K562 (cell line): ENCODE measurements at regions not wholly inside any gene's neighbourhood (a gene's known extent, or its start where the extent isn't known, plus 50 kb on each side); places are given as distances from the start of the nearest gene placed in this dataset.

Experiments used
- ATAC-seq: fragments of 200-7000 bp; cut with Tn5 transposase; 3 replicates; pipeline ENCODE4 v1.9.1; 2020; ENCODE audit warnings: moderate library complexity
- BruUV-seq: library from RNA; stranded (reverse); fragments of 400-500 nt; replicated peaks from 2 replicates; lab custom pipeline; 2021; lab: Mats Ljungman, UMichigan
- CTCF ChIA-PET: fragments of 300-600 bp; formaldehyde crosslinking; extraction: SDS; loops from one replicate; lab custom pipeline; 2021; ENCODE audit warnings: low intra/inter-chr PET ratio; lab: Yijun Ruan, JAX
- POLR2A ChIA-PET: fragments of 300-600, 350-650 bp; sonication (Branson Sonifier 250); formaldehyde crosslinking; extraction: SDS; loops from one replicate; lab custom pipeline; 2021; ENCODE audit warnings: antibody characterized with exemption, inconsistent platforms; lab: Yijun Ruan, JAX
- DNase-seq, 4 experiments: peaks; one replicate each; pipeline versions ENCODE4 v3.0.0 to v3.0.0-alpha.2; 2011 to 2018; ENCODE audit warnings: low spot score in 3 of 4, mixed read lengths in 3 of 4; ENCODE audit errors: extremely low read depth in 1 of 4
- FAIRE-seq: peaks from 2 replicates; lab custom pipeline; 2011; peaks lifted over from hg19 to GRCh38; lab: Jason Lieb, UNC
- H2AFZ ChIP-seq: 2 replicates; pipeline ENCODE4 v1.6.0; 2011; ENCODE audit warnings: low read depth, low read length, control low read depth, inconsistent platforms
- H3K27ac ChIP-seq: fragments of 200-600 bp; 3 replicates; pipeline ENCODE4 v1.8.0; 2011; ENCODE audit warnings: low read depth, mild to moderate bottlenecking, control low read depth, inconsistent platforms, low read length, moderate library complexity, mixed read lengths; ENCODE audit errors: extremely low read depth
- H3K27me3 ChIP-seq, 2 experiments: fragments of 300-600 bp in 1 of 2; 2 replicates in 1 of 2; 3 replicates in 1 of 2; pipeline versions ENCODE4 v1.6.0 to v1.8.0; 2011; ENCODE audit warnings: inconsistent platforms in 2 of 2, low read length in 2 of 2, mild to moderate bottlenecking in 1 of 2, mixed read lengths in 1 of 2, moderate library complexity in 1 of 2; ENCODE audit not compliant: control insufficient read depth in 2 of 2, insufficient read depth in 2 of 2
- H3K36me3 ChIP-seq: fragments of 300-600 bp; 3 replicates; pipeline ENCODE4 v1.8.0; 2011; ENCODE audit warnings: mild to moderate bottlenecking, low read length, inconsistent platforms; ENCODE audit not compliant: control insufficient read depth, insufficient read depth
- H3K4me1 ChIP-seq, 2 experiments: fragments of 200-600 bp in 1 of 2; replicated peaks in 1 of 2; 2 replicates in 1 of 2; 3 replicates in 1 of 2; pipeline versions ENCODE4 v1.5.1 to v1.8.0; 2011; ENCODE audit warnings: inconsistent platforms in 2 of 2, low read length in 2 of 2, mild to moderate bottlenecking in 1 of 2, mixed read lengths in 1 of 2, moderate library complexity in 1 of 2; ENCODE audit not compliant: control insufficient read depth in 2 of 2, insufficient read depth in 2 of 2
- H3K4me2 ChIP-seq: 2 replicates; pipeline ENCODE4 v1.6.1; 2011; ENCODE audit warnings: low read length, control low read depth, inconsistent platforms, mixed read lengths; ENCODE audit not compliant: insufficient read depth
- H3K4me3 ChIP-seq: fragments of 200-600 bp; sonication (generic), shearing (Covaris generic); 2 replicates; pipeline ENCODE4 v1.5.1; 2016; ENCODE audit warnings: control low read depth, inconsistent platforms
- H3K79me2 ChIP-seq: fragments of 200-600 bp; 3 replicates; pipeline ENCODE4 v1.8.0; 2011; ENCODE audit warnings: low read length, inconsistent platforms; ENCODE audit not compliant: control insufficient read depth, insufficient read depth
- H3K9ac ChIP-seq, 2 experiments: 2 replicates each; pipeline versions ENCODE4 v1.6.0 to v1.6.1; 2011; ENCODE audit warnings: low read depth in 2 of 2, low read length in 2 of 2, control low read depth in 1 of 2, inconsistent platforms in 1 of 2, mild to moderate bottlenecking in 1 of 2, mixed read lengths in 1 of 2; ENCODE audit not compliant: insufficient read depth in 1 of 2
- H3K9me1 ChIP-seq: one replicate; pipeline ENCODE4 v1.6.0; 2011; ENCODE audit warnings: inconsistent platforms, mild to moderate bottlenecking, low read length, moderate library complexity; ENCODE audit not compliant: control insufficient read depth, insufficient read depth
- H3K9me3 ChIP-seq: replicated peaks from 2 replicates; pipeline ENCODE4 v1.5.1; 2011; ENCODE audit warnings: low read depth, low read length, inconsistent platforms; ENCODE audit not compliant: control insufficient read depth, insufficient read depth
- H4K20me1 ChIP-seq: replicated peaks from 2 replicates; pipeline ENCODE4 v1.6.1; 2011; ENCODE audit warnings: low read length, inconsistent platforms, mixed read lengths; ENCODE audit not compliant: control insufficient read depth, insufficient read depth
- CTCF ChIP-seq, 3 experiments: IDR thresholded peaks in 2 of 3; conservative IDR thresholded peaks in 1 of 3; 2 replicates each; pipeline ENCODE4 v1.5.1; 2011 to 2012; ENCODE audit warnings: low read length in 3 of 3, mild to moderate bottlenecking in 3 of 3, control low read depth in 2 of 3, improper control_type of control experiment in 1 of 3, inconsistent platforms in 1 of 3, low read depth in 1 of 3, mixed read lengths in 1 of 3, moderate library complexity in 1 of 3; ENCODE audit not compliant: insufficient read depth in 2 of 3
- MAX ChIP-seq: sonication (generic); formaldehyde crosslinking; IDR thresholded peaks from 2 replicates; pipeline ENCODE4 v1.9.0; 2022; ENCODE audit warnings: mild to moderate bottlenecking, missing genetic modification reagents
- POLR2B ChIP-seq: fragments of 450-650 bp; IDR thresholded peaks from 2 replicates; pipeline ENCODE4 v1.6.1; 2018; ENCODE audit warnings: low read depth; ENCODE audit not compliant: partially characterized antibody
- PREB ChIP-seq: sonication (generic); formaldehyde crosslinking; IDR thresholded peaks from 2 replicates; pipeline ENCODE4 v1.8.1; 2023; ENCODE audit warnings: mild to moderate bottlenecking, missing genetic modification reagents
- RBM14 ChIP-seq: fragments of 200-400 bp; formaldehyde crosslinking; IDR thresholded peaks from 2 replicates; pipeline ENCODE4 v1.6.1; 2018; ENCODE audit warnings: low read depth, mild to moderate bottlenecking, low read length, moderate library complexity, borderline replicate concordance; ENCODE audit not compliant: insufficient read depth
- RBM34 ChIP-seq: fragments of 200-400 bp; formaldehyde crosslinking; IDR thresholded peaks from 2 replicates; pipeline ENCODE4 v1.6.1; 2018; ENCODE audit warnings: low read length, borderline replicate concordance; ENCODE audit not compliant: insufficient read depth
- ZNF274 ChIP-seq: IDR thresholded peaks from 2 replicates; pipeline ENCODE4 v1.6.1; 2011; ENCODE audit warnings: low read depth, mild to moderate bottlenecking, low read length, moderate library complexity, borderline replicate concordance
- ZNF408 ChIP-seq: fragments of 250-450 bp; sonication (Bioruptor Pico); IDR thresholded peaks from 2 replicates; pipeline ENCODE4 v1.4.0; 2020; ENCODE audit warnings: low read depth, mild to moderate bottlenecking, moderate library complexity
- ZNF780A ChIP-seq: fragments of 250-450 bp; sonication (Bioruptor Pico); IDR thresholded peaks from 2 replicates; pipeline ENCODE4 v1.5.0; 2021; ENCODE audit warnings: mild to moderate bottlenecking
- WGBS: fragments of 100-300 bp; shearing (Covaris generic); methylation state at CpG from one replicate; pipeline ENCODE4 v1.1.6; 2016; ENCODE audit warnings: low coverage, mixed read lengths; ENCODE audit not compliant: insufficient coverage; ENCODE audit errors: missing lambda C conversion rate; 5-methylcytosine and 5-hydroxymethylcytosine counted together
- in situ Hi-C: fragments of 300-500 bp; cut with MboI; formaldehyde crosslinking; loops from 4 replicates; pipeline ENCODE4 v1.15.0; 2018; ENCODE audit warnings: inconsistent platforms, mixed read lengths
- intact Hi-C: fragments of 100-400 bp; cut with micrococcal nuclease; formaldehyde crosslinking; loops from 2 replicates; pipeline ENCODE4 v1.14.2; 2022

- POLR2A ChIA-PET: no interaction called here
- no peaks in the 10 kb centered on the region; a peak in 1 of 5 replicates for H3K27me3 ChIP-seq
- no peak overlapping the region for H2AFZ ChIP-seq
- 23% methylated on average over 2 of the region's 2 CpGs for WGBS
- no peaks in the 10 kb centered on the region for H3K36me3 ChIP-seq
- in situ Hi-C loops (no loop called here), intact Hi-C loops (no loop called here)
- H4K20me1 ChIP-seq: no peaks in the 10 kb centered on the region
- no peaks in the 10 kb centered on the region for H3K9me1 ChIP-seq
- no peak overlapping the region for H3K4me3 ChIP-seq
- H3K9me3 ChIP-seq: no peaks in the 10 kb centered on the region
- H3K9ac ChIP-seq: no peak overlapping the region
- CTCF ChIA-PET: no interaction called here
- DNase-seq: no peak
- no peaks in the 10 kb centered on the region for H3K79me2 ChIP-seq
- no peak overlapping the region for H3K4me2 ChIP-seq
- ATAC-seq: no peak
- no peak for TF ChIP-seq MAX (CRISPR knock-in tag)
- no peak for TF ChIP-seq RBM34
- TF ChIP-seq ZNF408 (CRISPR knock-in tag): no peak
- no peaks in the 10 kb centered on the region for H3K4me1 ChIP-seq
- no peak overlapping the region for H3K27ac ChIP-seq
- no peak for FAIRE-seq
- no TSS peak for BruUV-seq
Observed at GRCh38 chr2:31764169-31764568, 183.4 kb upstream of the SRD5A2 start.

GRCh38 chr2:31762085-31762484, 181.3 kb upstream of the SRD5A2 start:
- in situ Hi-C loops: no loop called here

More at GRCh38 chr2:31762085-31762484, 181.3 kb upstream of the SRD5A2 start:
- Histone ChIP-seq H3K4me3 (no peak overlapping the region), H3K4me1 (no peaks in the 10 kb centered on the region), H3K9me3 (no peaks in the 10 kb centered on the region), H3K4me2 (no peak overlapping the region), H3K9me1 (no peaks in the 10 kb centered on the region), H3K27me3 (no peaks in the 10 kb centered on the region), H3K27ac (no peak overlapping the region), H2AFZ (no peak overlapping the region), H3K9ac (no peak overlapping the region), H3K36me3 (no peaks in the 10 kb centered on the region), H3K79me2 (no peaks in the 10 kb centered on the region), H4K20me1 (no peaks in the 10 kb centered on the region)
- no peak for ATAC-seq
- ChIA-PET POLR2A (interaction anchor here (0.7 kb wide), 1 partner anchor 84 kb away, joined by 4 read pairs; no protein-coding TSS in a partner anchor), CTCF (no interaction called here)
- no TSS peak for BruUV-seq
- DNase-seq: no peak
- TF ChIP-seq ZNF274: no peak
- TF ChIP-seq RBM14: no peak
- no peak for TF ChIP-seq PREB (CRISPR knock-in tag)
- TF ChIP-seq CTCF (IDR thresholded peaks at IDR 0.05 in 2 of 3, conservative IDR thresholded peaks at IDR 0.05 in 1 of 3; ENCODE audit: insufficient read depth in 2 of 3, low read depth in 1 of 3, low read length in 3 of 3): 0 out of 6 replicates have a peak, but pooled peaks of 1 of the 3 experiments have one; percentile 10
- TF ChIP-seq ZNF780A (CRISPR knock-in tag): no peak
- TF ChIP-seq POLR2B: no peak
- intact Hi-C loops: no loop called here
- peak; percentile 46 for FAIRE-seq
- 0% methylated on average over 2 of the region's 2 CpGs for WGBS
